Fibroblast of the aortic adventitia (primary cell): ENCODE measurements at regions not wholly inside any gene's neighbourhood (a gene's known extent, or its start where the extent isn't known, plus 50 kb on each side); places are given as distances from the start of the nearest gene placed in this dataset.

Source experiments
- DNase-seq: peaks from one replicate; pipeline ENCODE4 v3.0.0-alpha.2; 2010; ENCODE audit warnings: low read depth
- H3K4me3 ChIP-seq: 2 replicates; pipeline ENCODE4 v1.5.1; 2011; ENCODE audit warnings: low read depth, mild to moderate bottlenecking, control low read depth, low read length, moderate library complexity
- TF ChIP-seq, protein P1 (sequence below): IDR thresholded peaks from 2 replicates; pipeline ENCODE4 v1.5.1; 2011; ENCODE audit warnings: mild to moderate bottlenecking, low read length, control low read depth, inconsistent platforms; ENCODE audit not compliant: insufficient read depth

GRCh38 chr20:6626805-6627204 is 140.7 kb upstream of the BMP2 start:
- H3K4me3 ChIP-seq, result no peak overlapping the region
- DNase-seq, result no peak
- TF ChIP-seq, protein P1, sequence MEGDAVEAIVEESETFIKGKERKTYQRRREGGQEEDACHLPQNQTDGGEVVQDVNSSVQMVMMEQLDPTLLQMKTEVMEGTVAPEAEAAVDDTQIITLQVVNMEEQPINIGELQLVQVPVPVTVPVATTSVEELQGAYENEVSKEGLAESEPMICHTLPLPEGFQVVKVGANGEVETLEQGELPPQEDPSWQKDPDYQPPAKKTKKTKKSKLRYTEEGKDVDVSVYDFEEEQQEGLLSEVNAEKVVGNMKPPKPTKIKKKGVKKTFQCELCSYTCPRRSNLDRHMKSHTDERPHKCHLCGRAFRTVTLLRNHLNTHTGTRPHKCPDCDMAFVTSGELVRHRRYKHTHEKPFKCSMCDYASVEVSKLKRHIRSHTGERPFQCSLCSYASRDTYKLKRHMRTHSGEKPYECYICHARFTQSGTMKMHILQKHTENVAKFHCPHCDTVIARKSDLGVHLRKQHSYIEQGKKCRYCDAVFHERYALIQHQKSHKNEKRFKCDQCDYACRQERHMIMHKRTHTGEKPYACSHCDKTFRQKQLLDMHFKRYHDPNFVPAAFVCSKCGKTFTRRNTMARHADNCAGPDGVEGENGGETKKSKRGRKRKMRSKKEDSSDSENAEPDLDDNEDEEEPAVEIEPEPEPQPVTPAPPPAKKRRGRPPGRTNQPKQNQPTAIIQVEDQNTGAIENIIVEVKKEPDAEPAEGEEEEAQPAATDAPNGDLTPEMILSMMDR, result no peak

- no peak for DNase-seq
Measured at GRCh38 chr20:6623989-6624388, 143.5 kb upstream of the BMP2 start.

GRCh38 chr20:6622041-6622440 is 145.4 kb upstream of the BMP2 start:
- DNase-seq, result peak; percentile 12
- H3K4me3 ChIP-seq, result no peak overlapping the region
- TF ChIP-seq, protein P1, result no peak

More at GRCh38 chr20:6623989-6624388, 143.5 kb upstream of the BMP2 start:
- H3K4me3 ChIP-seq, result no peak overlapping the region
- TF ChIP-seq, protein P1, result no peak

GRCh38 chr20:6618051-6618450 is 149.4 kb upstream of the BMP2 start:
- no peak for DNase-seq
- no peak overlapping the region for H3K4me3 ChIP-seq
- TF ChIP-seq, protein P1, result no peak

DNA sequence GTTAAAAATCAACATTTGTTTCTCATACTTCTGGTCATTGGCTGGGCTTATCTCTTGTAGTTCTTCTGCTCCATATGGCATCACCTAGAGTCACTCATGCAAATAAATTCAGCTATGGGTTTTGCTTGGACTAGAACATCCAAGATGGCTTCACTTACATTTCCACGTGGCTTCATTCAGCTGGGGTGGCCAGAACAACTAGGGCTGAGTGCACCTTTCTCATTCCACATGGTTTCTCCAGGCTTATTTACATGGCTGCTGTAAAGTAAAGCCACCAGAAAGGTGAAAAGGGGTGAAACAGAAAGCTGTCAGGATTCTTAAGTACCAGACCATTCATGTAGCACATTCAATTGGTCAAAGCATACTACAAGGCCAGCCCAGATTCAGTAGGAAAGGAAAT is 151.1 kb upstream of the BMP2 start:
- TF ChIP-seq, protein P1, result no peak
- no peak for DNase-seq
- H3K4me3 ChIP-seq, result no peak overlapping the region

DNA sequence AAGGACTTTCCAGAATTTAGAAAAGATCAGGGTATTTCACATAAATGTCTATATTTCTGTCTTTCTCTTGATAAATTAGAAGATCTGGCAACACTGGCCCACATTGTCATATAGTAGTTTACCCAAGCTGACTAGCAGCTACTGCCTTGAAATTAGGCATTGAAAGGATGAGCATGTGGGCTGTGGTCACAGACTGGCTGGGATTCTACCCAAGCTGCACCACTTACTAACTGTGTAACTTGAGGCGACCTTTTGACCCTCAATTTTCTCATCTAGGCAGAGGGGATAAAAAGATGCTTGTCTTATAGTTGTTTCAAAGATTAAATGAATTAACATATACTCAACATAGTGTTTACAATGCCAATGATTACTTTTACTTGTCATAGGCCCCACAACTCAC is 152.7 kb upstream of the BMP2 start:
- TF ChIP-seq, protein P1, result no peak
- DNase-seq, result no peak
- H3K4me3 ChIP-seq, result no peak overlapping the region

DNA sequence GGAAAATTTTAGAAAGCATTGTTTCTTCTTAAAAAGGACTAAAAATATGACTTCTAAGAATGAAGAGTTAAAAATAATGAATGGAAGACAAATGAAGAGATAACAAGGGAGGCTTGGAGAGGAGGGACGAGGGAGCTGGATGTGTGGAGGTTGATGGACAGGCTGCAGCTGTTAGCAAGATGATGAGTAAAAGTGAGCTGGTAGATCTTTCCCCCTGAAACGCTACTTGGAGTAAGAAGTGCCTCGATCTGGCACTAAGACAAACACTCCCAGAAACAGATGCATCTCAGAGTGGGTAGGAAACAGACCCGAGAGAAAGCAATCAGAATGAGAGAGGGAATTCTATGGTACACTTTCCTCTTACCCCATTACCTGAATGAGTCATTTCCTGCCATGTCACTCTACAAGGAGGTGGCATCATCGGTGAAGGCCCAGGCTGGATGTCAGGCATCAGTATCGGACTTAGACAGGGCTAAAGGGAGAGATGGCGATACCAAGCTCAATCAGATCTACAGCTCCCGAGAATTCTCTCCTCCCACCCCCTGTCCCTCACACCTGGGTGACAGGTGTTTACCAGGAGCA is 154.1 kb upstream of the BMP2 start:
- TF ChIP-seq, protein P1, result no peak
- H3K4me3 ChIP-seq, result no peak overlapping the region
- DNase-seq, result no peak
